Activated CD8-positive, alpha-beta T cell treated with anti-CD3 and anti-CD28 coated beads for 36 hours (primary cell): ENCODE measurements at regions not wholly inside any gene's neighbourhood (a gene's known extent, or its start where the extent isn't known, plus 50 kb on each side); places are given as distances from the start of the nearest gene placed in this dataset.

Experiments
- ATAC-seq: fragments of 200-7000 bp; cut with Tn5 transposase; one replicate; pipeline ENCODE4 v1.10.0; 2021; ENCODE audit warnings: mild to moderate bottlenecking, moderate library complexity
- CTCF ChIA-PET: fragments of 350-600 bp; sonication (Branson Sonifier 250); formaldehyde crosslinking; loops from one replicate; lab custom pipeline; 2021; ENCODE audit warnings: antibody characterized with exemption; lab: Charles Lee
- POLR2A ChIA-PET: fragments of 350-600 bp; sonication (Branson Sonifier 250); formaldehyde crosslinking; loops from one replicate; lab custom pipeline; 2021; ENCODE audit warnings: antibody characterized with exemption; lab: Charles Lee
- DNase-seq: peaks from one replicate; pipeline ENCODE4 v3.0.0-alpha.2; 2020
- H3K27ac Mint-ChIP-seq: one replicate; pipeline ENCODE4 v1.8.0; 2021; ENCODE audit warnings: mild to moderate bottlenecking, mixed read lengths
- H3K27me3 Mint-ChIP-seq: one replicate; pipeline ENCODE4 v1.8.0; 2021; ENCODE audit warnings: mixed read lengths
- H3K36me3 Mint-ChIP-seq: one replicate; pipeline ENCODE4 v1.8.0; 2021; ENCODE audit warnings: low read depth, mixed read lengths
- H3K4me1 Mint-ChIP-seq: one replicate; pipeline ENCODE4 v1.8.0; 2021; ENCODE audit warnings: low read depth, mixed read lengths
- H3K4me3 Mint-ChIP-seq: one replicate; pipeline ENCODE4 v1.8.0; 2021; ENCODE audit warnings: mild to moderate bottlenecking, moderate library complexity, mixed read lengths
- H3K9me3 Mint-ChIP-seq: one replicate; pipeline ENCODE4 v1.8.0; 2021; ENCODE audit warnings: mixed read lengths
- intact Hi-C: fragments of 100-400 bp; cut with micrococcal nuclease; formaldehyde crosslinking; loops from one replicate; pipeline ENCODE4 v1.10.0; 2022
- TF ChIP-seq, protein P1 (sequence below): fragments of 200-600 bp; IDR thresholded peaks from one replicate; pipeline ENCODE4 v1.8.0; 2022; ENCODE audit warnings: antibody characterized with exemption, mild to moderate bottlenecking

DNA sequence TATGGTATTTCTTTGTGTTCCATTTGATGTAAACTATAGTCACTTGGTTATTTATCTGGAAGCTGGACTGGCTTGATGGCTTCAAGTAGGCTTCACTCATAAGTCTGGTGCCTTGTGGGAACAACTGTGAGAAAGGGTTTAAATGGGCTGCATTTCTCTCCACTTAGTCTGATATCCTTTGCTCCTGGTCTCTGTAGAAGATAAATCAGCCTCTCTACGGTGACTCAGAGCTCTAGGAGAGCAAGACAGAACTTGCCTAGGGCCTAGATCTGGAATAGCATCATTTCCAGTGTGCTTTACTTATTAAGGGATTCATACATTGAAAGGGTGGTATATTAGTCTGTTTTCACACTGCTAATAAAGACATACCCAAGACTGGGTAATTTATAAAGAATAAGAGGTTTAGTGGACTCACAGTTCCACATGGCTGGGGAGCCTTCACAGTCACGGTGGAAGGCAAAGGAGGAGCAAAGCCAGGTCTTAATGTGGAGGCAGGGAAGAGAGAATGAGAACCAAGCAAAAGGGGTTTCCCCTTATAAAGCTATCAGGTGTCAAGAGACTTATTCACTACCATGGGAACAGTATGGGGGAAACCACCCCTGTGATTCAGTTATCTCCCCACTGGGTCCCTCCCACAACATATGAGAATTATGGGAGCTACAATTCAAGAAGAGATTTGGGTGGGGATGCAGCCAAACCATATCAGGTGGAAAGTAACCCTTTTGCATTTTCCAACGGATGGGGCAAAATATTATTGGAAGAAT, 1746.4 kb upstream of the PCDH7 start:
- CTCF ChIA-PET = no interaction called here
- DNase-seq (no peak), ATAC-seq (no peak)
- POLR2A ChIA-PET = no interaction called here
- TF ChIP-seq, protein P1, sequence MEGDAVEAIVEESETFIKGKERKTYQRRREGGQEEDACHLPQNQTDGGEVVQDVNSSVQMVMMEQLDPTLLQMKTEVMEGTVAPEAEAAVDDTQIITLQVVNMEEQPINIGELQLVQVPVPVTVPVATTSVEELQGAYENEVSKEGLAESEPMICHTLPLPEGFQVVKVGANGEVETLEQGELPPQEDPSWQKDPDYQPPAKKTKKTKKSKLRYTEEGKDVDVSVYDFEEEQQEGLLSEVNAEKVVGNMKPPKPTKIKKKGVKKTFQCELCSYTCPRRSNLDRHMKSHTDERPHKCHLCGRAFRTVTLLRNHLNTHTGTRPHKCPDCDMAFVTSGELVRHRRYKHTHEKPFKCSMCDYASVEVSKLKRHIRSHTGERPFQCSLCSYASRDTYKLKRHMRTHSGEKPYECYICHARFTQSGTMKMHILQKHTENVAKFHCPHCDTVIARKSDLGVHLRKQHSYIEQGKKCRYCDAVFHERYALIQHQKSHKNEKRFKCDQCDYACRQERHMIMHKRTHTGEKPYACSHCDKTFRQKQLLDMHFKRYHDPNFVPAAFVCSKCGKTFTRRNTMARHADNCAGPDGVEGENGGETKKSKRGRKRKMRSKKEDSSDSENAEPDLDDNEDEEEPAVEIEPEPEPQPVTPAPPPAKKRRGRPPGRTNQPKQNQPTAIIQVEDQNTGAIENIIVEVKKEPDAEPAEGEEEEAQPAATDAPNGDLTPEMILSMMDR = no peak
- H3K4me1 Mint-ChIP-seq = no peaks in the 10 kb centered on the region
- peaks cover 3% of the 10 kb centered on the region for H3K9me3 Mint-ChIP-seq
- intact Hi-C loops = no loop called here
- no peak overlapping the region for H3K4me3 Mint-ChIP-seq
- no peak overlapping the region for H3K27ac Mint-ChIP-seq
- no peaks in the 10 kb centered on the region for H3K36me3 Mint-ChIP-seq
- no peaks in the 10 kb centered on the region for H3K27me3 Mint-ChIP-seq

DNA sequence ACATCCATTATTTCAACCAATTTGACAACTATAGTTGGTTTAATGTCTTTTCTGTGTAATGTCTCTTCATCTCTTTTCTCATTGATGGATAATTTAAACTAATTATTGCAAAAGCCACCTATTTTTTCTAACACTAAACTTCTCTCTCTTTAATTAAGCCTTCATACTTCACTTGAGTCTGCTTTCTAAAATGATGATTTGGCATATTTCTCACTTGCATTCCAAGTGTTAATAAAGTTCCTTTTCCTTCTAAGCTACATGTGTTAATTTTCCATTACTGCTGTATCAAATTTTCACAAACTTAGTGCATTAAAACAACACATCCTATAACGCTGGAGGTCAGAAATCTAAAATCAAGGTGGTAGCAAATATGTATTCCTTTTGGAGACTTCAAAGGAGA, 1743.8 kb upstream of the PCDH7 start:
- Mint-ChIP-seq H3K36me3 (no peaks in the 10 kb centered on the region), H3K4me3 (no peak overlapping the region), H3K27ac (no peak overlapping the region), H3K27me3 (no peaks in the 10 kb centered on the region), H3K4me1 (no peaks in the 10 kb centered on the region), H3K9me3 (peaks cover 3% of the 10 kb centered on the region)
- ChIA-PET CTCF (no interaction called here), POLR2A (no interaction called here)
- DNase-seq (no peak), ATAC-seq (no peak)
- TF ChIP-seq, protein P1 = no peak
- intact Hi-C loops = no loop called here

DNA sequence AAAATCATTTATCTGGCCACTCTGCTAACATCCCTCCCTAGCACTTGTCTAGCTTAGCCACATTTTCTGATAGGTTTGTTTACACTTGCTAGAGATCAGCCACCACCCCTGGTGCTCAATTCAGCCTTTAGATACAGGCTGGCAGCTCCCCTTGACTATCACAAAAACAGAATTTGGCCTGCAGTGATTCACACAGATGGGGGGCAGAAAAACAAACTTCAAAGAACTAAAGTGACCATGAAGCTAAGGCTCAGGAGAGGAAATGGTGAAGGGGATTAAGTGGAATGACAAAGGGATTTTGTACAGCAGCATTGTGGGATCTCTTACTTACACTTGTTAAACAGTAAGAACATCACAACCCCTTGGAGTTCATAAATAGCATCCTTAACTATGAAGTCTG, 1718.0 kb upstream of the PCDH7 start:
- Mint-ChIP-seq H3K9me3 (peaks cover 20% of the 10 kb centered on the region), H3K27me3 (no peaks in the 10 kb centered on the region), H3K36me3 (no peaks in the 10 kb centered on the region), H3K27ac (no peak overlapping the region), H3K4me3 (no peak overlapping the region), H3K4me1 (no peaks in the 10 kb centered on the region)
- TF ChIP-seq, protein P1 = no peak
- intact Hi-C loops = no loop called here
- DNase-seq (no peak), ATAC-seq (no peak)
- ChIA-PET CTCF (no interaction called here), POLR2A (no interaction called here)

DNA sequence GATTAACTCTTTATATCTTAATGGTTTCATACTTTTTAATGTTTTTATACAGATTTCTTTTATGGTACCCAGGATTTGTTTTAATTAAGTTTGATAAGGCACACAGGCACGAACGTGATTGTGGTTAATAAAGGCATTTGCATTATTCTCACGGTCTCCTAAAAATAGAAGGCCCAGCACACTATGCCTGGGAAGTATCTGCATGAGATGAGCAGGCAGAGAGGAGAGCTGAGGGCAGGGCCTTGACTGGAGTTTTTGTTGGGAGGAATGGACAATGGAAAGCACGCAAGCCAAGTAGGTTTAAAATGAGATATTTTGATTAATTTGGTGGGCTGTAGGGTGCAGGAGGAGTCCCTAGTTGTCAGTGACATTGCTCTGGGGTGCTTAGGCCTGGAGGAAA, 1714.3 kb upstream of the PCDH7 start:
- intact Hi-C loops = no loop called here
- ChIA-PET POLR2A (interaction anchor here (0.6 kb wide), 1 partner anchor 110 kb away, joined by 3 read pairs; no protein-coding TSS in a partner anchor), CTCF (no interaction called here)
- Mint-ChIP-seq H3K4me1 (no peaks in the 10 kb centered on the region), H3K4me3 (no peak overlapping the region), H3K27me3 (no peaks in the 10 kb centered on the region), H3K27ac (no peak overlapping the region), H3K36me3 (no peaks in the 10 kb centered on the region), H3K9me3 (peaks cover 16% of the 10 kb centered on the region)
- DNase-seq (no peak), ATAC-seq (no peak)
- TF ChIP-seq, protein P1 = no peak

DNA sequence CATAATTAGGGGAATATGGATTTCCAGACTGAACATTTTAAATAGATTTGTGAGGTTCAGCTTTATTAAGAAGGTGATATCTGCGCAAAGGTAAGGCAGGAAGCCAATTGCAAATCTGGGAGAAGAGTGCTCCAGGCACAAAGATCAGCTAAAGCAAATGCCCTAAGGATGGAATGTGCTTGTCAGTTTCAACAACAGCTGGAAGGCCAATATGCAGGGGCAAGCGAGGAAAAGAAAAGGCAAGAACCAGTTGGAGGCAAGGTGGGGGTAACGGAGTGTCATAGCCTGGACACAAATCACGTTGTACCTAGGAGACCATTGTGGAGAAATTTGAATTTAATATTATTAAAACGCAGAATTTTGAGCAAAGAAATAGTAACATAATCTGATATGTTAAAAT, 1710.3 kb upstream of the PCDH7 start:
- no peaks in the 10 kb centered on the region for H3K36me3 Mint-ChIP-seq
- ChIA-PET CTCF (no interaction called here), POLR2A (no interaction called here)
- no peak for DNase-seq
- ATAC-seq = no peak
- TF ChIP-seq, protein P1 = no peak
- intact Hi-C loops = no loop called here
- H3K27ac Mint-ChIP-seq = no peak overlapping the region
- no peaks in the 10 kb centered on the region for H3K4me1 Mint-ChIP-seq
- H3K4me3 Mint-ChIP-seq = no peak overlapping the region
- H3K27me3 Mint-ChIP-seq = no peaks in the 10 kb centered on the region
- H3K9me3 Mint-ChIP-seq = peaks cover 25% of the 10 kb centered on the region
